NK-92 treated with Interleukin-12 subunit alpha and Interleukin-12 subunit beta, amount 100 ng/mL, for 24 hours (cell line): ENCODE measurements at regions not wholly inside any gene's neighbourhood (a gene's known extent, or its start where the extent isn't known, plus 50 kb on each side); places are given as distances from the start of the nearest gene placed in this dataset.

Experiments used
- DNase-seq: peaks from one replicate; lab custom pipeline; 2025; lab: John Stamatoyannopoulos, UW

- no peak for DNase-seq
Observed at GRCh38 chr14:53462931-53463778, 310.0 kb upstream of the DDHD1 start.

DNA sequence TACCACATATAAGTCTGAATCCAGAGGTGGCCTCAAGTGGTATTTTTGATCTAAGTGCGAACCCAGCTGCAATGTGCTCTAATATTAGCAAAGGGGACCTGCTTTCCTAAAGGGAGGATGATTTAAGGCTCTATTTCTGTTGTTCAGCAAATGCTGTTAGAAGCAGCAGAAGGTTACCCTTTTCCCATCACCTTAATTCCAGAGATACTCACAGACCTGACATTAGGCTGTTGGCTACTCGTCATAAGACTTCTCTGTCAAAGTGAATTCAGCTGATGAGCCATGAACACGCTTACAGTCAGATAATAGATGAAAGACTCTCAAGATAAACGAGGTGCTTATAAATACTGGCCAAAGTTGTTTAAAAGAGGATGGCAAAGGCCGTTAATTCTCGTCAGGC lies 308.7 kb upstream of the DDHD1 start:
- DNase-seq, result no peak

DNA sequence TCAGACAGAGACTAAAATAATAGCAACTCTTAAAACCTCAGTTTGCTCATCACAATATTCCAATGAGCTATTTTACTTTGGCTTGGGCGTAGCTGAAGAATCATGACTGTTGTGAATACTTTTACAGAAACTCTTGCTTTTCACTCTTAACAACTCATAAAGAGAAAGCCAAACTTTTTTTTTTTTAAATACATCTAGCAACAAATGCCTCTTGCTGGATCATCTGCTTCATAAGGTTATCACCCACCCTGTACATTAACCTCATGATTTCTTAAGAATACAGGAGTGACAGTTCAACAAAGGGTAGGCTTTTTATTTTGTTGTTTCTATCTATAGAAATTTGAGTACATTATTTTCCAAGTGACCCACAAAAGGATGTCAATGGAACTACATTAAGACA lies 307.4 kb upstream of the DDHD1 start:
- DNase-seq, result no peak

DNA sequence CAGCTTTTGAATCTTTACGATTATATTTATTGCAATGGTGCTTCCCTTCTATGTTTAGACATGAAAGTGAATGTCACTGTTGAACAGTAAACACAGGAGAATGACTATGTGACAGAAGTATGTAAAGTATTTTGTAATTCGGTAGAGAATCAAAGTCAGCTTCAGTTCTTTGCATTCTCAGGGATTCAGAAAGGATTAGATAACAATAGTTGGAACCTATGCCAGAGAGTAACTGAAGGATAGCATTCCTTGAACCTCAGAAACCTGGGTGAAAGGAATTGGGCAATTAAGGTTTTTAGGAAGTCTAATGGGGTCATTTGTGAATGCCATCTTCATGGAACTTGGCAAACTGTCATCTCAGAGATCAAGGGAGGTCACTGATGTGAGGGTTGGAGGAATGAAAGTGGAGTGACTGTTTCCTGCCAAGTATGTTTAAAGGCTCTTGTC lies 305.3 kb upstream of the DDHD1 start:
- no peak for DNase-seq

DNA sequence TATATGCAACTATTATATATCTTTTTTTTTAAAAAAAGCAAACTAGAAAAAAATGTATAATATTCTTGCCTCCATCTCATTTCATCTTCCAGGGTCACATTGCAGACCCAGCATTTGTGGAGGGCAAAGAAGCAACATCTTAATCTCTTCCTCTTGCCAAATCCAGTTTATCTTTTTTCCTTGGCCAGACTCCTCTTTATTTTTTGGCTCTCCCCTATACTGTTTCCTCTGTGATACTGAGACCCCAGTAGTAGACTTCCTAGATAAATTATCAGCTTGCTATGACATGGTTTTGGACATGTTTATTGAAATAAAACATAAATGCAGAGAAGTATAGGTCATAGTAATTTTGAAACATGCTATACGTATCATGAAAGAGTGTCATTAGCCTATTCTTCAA lies 303.8 kb upstream of the DDHD1 start:
- DNase-seq, result no peak

DNA sequence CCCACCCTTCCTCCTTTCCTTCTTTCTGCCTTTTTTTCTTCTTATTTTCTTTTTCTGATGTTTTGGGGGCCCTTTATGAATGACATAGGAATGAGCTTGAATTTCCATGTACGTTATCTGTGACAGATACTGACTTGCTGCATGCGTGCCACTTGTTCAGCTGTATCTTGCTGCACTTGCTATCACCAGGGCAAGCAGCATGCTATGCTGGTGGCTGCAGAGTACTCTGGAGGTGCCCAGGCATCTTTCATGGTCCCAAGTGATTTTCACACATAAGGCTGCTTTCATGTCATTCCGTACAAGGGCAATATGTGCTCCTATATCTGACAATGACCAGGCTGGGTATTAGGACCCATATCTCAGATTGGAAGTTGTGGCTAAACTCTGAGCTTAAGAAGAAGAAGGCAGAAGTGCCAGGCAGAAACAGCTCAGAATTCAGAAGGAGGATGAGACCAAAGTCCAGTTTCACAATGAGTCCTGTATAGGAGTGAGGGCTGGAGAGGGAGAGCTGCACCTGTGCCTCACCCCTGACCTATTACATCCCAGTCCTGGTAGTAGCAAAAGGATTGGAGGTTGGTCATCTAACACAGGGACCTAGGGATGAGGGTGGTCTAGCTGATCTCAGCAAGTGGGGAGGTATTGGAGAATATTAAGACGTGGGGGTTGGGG lies 299.0 kb upstream of the DDHD1 start:
- DNase-seq, result no peak

DNA sequence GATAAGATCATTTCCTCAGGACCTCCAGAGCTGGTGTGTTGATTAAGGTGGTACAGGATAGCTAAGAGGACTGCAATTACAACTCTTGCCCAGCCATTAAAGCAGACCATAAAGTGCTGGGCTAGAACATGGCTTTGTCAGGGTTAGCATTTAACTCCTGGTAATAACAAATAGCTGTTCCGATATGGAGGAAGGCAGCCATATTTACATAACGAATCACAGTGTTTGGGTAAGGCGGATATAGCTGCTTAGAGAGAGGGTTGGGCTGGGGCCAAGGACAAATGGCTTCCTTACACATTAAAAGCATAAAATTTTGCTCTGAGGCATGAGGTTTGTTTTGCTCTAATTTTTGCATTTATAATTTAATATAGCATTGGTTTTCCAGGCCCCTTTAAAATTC lies 297.7 kb upstream of the DDHD1 start:
- DNase-seq, result no peak

DNA sequence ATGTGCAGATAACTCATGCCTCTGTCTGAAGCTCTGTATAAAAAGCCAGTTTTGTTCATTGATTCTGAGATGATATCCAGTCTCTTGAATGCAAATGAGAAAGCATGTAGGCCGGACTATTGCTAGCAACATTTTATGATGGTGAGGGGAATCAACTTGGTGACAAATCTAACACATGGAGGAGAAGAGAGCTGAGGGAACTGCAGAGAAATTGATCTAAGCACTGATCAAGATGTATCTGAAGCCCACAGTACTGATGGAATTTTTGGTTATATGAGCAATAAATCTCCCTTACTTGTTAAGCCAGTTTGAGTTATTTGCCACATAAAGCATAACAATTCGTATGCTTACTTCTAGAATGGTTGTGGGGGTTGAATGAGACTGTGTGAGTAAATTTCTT lies 295.6 kb upstream of the DDHD1 start:
- DNase-seq, result no peak

DNA sequence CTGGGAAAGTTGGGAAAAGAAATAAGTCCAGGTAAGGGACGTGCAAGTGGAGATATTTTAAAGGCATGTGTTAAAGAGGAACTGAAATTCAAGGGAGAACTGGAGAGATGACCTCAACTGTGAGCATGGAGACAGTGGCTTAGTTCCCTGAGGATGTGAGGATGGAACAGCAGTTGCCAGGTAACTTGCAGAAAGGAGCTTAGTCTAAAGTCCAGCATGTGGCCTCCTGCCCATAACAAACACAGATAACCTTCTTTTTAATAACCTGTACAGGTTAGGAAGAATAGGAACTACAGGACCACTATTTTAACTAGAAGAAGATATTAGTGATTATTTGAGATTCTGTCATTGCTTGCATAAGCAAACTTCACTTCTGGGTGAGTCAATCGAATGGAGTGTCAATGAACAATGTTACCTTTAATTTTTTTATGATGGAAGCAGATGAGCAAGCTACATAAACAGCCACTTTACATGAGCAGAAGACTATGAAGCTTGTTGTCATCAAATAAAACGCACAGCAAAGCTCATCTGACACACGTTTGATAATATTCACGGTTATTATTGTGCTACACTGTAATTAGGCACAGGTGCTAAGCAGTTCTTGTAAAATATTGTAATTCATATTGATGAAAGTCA lies 291.7 kb upstream of the DDHD1 start:
- no peak for DNase-seq

GRCh38 chr14:53441789-53442188 lies 288.7 kb upstream of the DDHD1 start:
- DNase-seq, result no peak

DNA sequence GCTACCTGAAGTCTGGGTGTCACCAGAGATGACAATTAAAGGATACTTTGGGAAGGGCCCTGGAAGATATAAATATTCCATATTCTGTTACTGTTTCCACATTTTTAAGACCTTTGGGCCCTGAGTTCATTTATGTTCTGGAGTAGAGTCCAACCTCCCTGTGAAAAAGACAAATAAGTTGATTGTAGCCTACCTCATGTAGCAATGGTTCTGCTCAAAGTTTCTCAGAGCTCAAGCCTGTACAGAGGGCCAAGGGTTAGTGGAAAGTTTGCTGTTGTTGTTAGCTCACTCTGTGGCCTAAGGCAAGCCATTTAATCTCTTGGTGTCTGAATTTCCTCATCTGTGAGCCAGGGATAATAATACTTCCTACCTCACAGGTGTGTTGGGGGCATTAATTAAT lies 284.7 kb upstream of the DDHD1 start:
- no peak for DNase-seq

DNA sequence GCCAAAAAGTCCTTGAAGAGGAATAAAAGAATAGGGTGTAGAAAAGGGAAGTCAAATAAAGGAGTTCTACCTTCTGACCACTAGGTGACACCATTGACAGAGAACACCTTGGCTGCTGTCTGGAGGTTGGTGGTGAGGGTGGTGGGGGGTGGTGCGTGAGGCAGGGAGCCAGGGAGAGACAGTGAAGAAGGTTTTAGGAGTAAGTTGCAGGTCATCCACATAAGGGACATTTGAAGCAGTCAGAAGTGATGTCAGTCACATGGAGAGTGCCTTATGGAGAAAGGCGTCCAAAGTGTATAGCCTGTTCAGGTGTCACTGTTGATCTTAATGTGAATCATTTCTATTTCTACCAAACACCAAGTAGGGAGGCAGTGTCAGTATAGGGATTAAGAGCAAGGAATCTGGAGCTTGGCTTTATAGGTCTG lies 279.3 kb upstream of the DDHD1 start:
- peak; percentile 11 for DNase-seq

- no peak for DNase-seq
Observed at GRCh38 chr14:53430870-53431269, 277.7 kb upstream of the DDHD1 start.

DNA sequence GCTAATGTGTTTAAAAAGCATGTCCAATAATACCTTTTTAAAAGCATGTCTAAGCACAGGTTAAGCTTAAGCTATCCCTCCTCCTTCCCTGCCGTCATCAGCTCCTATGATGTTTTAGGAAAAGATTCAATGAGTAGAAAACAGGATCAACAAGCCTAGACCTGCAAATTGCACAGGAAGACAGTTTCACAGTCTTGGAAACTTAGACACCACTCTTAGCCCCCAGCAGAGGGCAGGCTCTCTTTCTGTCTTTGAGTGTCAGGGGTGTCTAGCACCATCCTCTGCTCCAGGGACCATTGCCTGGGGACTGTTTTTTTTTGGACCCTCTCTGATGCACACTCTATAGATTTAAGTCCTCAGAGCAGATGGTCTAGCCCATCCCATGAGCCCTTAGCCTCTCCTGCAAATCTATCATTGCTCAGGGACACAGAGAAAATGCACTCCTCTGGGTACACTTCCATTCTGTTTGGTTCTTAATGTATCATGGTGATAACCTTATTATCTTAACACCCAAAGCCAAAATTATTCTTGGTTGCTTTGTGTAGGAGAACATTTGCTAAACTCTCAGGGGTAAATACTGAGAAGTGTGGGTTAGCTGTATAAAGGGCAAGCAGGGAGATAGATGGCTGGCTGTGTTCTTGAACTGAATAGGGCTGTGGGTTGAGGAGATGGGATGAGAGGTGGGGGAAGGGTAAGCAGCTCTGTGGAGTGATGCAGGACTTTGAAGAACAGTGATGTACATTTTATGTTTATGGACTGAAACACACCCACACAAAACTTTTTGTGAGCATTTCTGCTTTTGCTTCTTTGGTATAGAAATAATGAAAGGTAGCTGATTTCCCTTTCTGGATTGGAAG lies 259.9 kb upstream of the DDHD1 start:
- no peak for DNase-seq

DNA sequence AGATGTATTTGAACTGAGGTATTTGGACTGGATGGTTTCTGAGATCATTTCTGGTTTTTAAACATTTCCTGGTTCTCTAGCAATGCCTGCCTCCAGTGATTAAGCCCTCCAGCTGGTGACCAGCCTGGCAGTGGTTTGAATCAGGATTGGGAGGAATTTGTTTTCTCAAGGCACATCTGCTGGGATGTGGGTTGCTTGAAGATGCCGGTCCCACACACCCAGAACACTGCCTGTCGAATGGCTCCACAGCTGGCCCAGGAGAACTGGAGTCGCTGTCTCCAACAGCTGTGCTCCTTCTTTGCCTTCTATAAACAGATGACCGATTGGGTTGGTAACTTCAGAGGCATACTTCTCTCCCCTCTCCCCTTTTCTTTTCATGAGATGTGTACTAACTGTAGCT lies 258.0 kb upstream of the DDHD1 start:
- DNase-seq, result no peak

DNA sequence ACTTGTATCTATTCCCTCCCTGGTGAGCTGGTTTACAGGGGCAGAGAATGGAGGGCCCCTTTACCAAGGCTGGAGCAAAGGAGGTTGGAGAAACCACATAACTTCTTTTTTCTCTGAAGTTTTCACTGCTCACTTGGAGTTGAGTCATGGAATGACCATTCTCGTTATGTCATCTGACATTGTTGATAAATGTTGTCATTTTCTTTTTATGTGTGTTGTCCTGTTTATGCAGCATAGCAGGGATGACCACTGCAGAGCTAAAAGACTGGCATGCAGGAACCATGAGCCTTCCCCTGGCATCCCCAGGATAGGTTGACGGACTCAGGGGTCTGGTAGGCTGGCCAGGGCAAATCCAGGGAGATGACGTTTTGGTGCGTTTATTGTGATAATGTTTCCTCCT lies 256.8 kb upstream of the DDHD1 start:
- DNase-seq, result no peak

- no peak for DNase-seq
Observed at GRCh38 chr14:53409289-53409688, 256.2 kb upstream of the DDHD1 start.

DNA sequence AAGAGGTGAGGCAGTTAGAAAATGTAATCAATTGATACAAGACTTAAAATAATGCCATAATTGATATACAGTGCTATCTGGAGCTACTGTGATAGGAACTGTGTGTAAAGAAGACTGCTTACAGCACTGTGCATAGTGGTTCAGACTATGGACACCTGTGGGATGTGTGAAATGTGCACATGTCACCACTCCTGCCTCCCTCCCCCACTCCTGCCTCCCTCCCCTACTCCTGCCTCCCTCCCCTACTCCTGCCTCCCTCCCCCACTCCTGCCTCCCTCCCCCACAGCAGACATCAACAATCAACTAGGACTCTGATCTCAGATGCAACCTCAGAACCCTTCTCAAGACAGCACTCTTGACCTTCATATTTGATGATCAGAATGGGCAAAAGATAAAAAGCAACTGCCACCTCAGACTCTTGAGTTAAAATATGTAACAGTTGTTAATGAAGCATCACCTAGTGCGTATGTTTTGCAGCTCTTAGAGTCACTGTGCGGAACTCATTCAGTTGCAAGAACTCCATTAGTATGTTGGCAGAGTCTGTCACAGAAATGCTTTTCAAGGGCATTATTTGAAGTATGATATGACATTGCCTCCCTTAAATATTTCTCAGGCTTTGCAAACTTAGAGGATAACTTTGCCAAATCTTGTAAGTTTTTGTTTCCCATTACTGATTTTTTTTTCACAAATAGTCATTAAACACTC lies 255.2 kb upstream of the DDHD1 start:
- no peak for DNase-seq

GRCh38 chr14:53406519-53406918 lies 253.4 kb upstream of the DDHD1 start:
- no peak for DNase-seq

- DNase-seq, result no peak
Observed at GRCh38 chr14:53401646-53402045, 248.5 kb upstream of the DDHD1 start.

DNA sequence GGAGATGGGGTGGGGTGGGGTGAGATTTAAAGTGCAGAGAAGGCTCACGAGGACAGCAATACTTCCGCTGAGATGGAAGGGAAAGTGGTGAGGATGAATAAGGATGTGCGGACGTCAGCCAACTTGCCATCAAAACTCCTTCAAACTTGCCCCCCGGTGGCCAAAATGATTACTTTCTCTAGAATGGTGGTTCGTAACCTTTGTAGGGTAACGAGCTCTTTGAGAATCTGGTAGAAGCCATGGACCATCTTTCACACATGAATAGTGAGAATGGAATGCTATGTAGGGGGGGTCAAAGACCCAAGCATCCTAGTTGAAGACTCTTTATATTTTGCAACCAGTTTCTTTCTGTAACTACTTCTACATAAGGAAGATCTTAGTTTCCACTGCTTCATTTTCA lies 245.9 kb upstream of the DDHD1 start:
- DNase-seq, result no peak

GRCh38 chr14:53398616-53399015 lies 245.5 kb upstream of the DDHD1 start:
- no peak for DNase-seq
